ENCODE measurements at regions not wholly inside any gene's neighbourhood (a gene's known extent, or its start where the extent isn't known, plus 50 kb on each side); places are given as distances from the start of the nearest gene placed in this dataset.

DNA sequence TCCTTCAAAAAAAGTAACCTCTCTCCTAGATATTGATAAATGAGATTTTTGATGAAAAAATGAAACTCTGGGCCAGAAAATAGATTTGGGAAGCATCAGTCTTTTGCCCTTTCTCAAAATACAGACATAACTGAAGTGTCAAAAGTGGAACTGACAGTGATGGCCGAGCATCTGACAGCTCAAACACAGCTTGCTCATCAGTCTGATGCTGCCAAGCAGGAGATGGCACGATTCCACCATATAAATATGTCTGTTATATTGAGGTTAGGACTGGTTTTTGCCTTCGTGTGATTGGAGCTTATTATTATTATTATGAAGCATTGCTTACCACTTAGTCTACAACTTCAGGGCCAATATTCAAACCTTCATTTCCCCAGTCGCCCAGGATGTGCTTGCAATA, 152.6 kb upstream of the EPHA3 start:
- DNase-seq (ENCODE audit: low read depth) = no peak
- Histone ChIP-seq H3K36me3 (ENCODE audit: control insufficient read depth, insufficient read depth, low read length) (no peaks in the 10 kb centered on the region), H3K4me3 (ENCODE audit: low read depth, low read length) (no peak overlapping the region), H3K27me3 (ENCODE audit: control insufficient read depth, insufficient read depth, low read length) (no peaks in the 10 kb centered on the region)
- TF ChIP-seq, protein P1, sequence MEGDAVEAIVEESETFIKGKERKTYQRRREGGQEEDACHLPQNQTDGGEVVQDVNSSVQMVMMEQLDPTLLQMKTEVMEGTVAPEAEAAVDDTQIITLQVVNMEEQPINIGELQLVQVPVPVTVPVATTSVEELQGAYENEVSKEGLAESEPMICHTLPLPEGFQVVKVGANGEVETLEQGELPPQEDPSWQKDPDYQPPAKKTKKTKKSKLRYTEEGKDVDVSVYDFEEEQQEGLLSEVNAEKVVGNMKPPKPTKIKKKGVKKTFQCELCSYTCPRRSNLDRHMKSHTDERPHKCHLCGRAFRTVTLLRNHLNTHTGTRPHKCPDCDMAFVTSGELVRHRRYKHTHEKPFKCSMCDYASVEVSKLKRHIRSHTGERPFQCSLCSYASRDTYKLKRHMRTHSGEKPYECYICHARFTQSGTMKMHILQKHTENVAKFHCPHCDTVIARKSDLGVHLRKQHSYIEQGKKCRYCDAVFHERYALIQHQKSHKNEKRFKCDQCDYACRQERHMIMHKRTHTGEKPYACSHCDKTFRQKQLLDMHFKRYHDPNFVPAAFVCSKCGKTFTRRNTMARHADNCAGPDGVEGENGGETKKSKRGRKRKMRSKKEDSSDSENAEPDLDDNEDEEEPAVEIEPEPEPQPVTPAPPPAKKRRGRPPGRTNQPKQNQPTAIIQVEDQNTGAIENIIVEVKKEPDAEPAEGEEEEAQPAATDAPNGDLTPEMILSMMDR (IDR thresholded peaks at IDR 0.05; ENCODE audit: insufficient read depth, low read depth, low read length) = no peak
- ChIA-PET CTCF (no interaction called here), POLR2A (no interaction called here)

DNA sequence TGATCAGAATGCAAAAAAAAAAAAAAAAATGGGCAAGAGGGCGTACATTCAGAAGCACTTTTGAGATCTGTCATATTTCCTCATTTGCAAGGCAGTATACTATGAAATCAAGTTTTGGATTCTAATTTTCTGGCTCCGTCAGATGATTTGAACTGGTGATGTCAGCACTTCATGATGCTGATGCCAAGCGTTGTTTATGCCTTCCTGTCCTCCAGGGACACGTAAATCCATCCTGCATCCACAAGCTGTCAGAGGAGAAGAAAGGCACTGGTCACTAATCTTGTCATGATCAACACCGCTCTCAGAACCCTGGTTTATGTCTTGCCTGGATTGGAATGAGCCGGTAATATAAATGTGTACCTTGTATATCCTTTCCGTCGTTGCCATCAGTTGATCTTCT, 152.1 kb upstream of the EPHA3 start:
- Histone ChIP-seq H3K27me3 (ENCODE audit: control insufficient read depth, insufficient read depth, low read length) (no peaks in the 10 kb centered on the region), H3K36me3 (ENCODE audit: control insufficient read depth, insufficient read depth, low read length) (no peaks in the 10 kb centered on the region), H3K4me3 (ENCODE audit: low read depth, low read length) (no peak overlapping the region)
- POLR2A ChIA-PET = no interaction called here
- CTCF ChIA-PET = no interaction called here
- TF ChIP-seq, protein P1 (IDR thresholded peaks at IDR 0.05; ENCODE audit: insufficient read depth, low read depth, low read length) = no peak
- no peak for DNase-seq (ENCODE audit: low read depth)

DNA sequence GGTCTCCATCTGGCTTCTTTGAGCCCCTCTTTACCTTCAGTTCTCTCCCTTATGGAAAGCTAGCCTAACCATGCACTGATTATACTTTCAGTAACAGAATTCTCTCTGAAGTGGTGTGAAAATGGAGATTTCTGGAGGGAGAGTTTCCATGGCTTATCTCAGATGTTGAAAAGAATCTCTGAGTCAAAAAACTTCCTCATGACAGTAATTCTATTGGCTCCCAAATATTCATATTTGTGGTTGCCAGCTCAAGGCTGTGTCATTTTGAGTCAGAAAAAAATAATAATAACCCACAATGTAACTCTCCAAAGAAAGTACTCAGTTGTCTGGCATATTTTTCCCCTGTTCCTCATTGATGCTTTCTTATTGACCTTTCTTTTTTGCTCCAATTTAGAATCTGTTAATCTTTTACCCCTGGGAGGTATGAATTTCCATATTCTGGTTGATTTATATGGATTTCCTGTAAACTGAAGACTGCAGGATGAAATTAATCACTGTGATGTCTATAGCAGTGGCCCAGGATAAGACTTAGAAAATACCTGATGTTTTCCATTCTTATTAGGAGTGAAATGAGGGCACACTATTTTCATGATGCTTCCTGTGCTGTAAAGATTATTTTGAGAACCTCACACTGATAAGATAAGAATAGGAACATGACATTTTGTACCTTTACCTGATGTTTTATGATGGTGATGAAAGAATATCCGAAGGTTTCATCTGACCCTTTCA, 149.5 kb upstream of the EPHA3 start:
- ChIA-PET CTCF (interaction anchor here (1.0 to 1.8 kb wide), 2 partner anchors 10 to 142 kb away, joined by 4 to 5 read pairs; no protein-coding TSS in a partner anchor), POLR2A (interaction anchor here (0.6 to 1.5 kb wide), 2 partner anchors 27 to 28 kb away, joined by 4 to 6 read pairs; no protein-coding TSS in a partner anchor)
- H3K36me3 ChIP-seq (ENCODE audit: control insufficient read depth, insufficient read depth, low read length) = no peaks in the 10 kb centered on the region
- TF ChIP-seq, protein P1 (IDR thresholded peaks at IDR 0.05; ENCODE audit: insufficient read depth, low read depth, low read length) = no peak
- no peaks in the 10 kb centered on the region for H3K27me3 ChIP-seq (ENCODE audit: control insufficient read depth, insufficient read depth, low read length)
- peak; percentile 60 for DNase-seq (ENCODE audit: low read depth)
- no peak overlapping the region for H3K4me3 ChIP-seq (ENCODE audit: low read depth, low read length)

DNA sequence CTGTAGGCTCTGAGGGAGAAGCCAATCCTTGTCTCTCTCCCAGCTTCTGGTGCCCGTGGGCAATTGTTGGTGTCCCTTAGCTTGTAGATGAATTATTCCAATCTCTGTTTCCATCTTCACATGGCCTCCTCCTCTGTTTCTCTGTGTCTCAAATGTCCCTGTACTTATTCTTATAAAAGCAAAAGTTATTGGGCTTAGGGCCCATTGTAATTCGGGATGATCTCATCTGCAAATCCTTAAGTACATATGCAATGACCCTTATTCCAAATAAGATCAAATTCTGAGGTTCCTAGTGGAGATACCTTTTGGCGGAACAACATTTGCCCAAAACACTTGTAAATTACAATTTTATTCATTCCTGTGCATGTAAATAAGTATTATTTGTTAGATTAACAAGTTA, 147.4 kb upstream of the EPHA3 start:
- CTCF ChIA-PET = no interaction called here
- DNase-seq (ENCODE audit: low read depth) = no peak
- POLR2A ChIA-PET = no interaction called here
- H3K36me3 ChIP-seq (ENCODE audit: control insufficient read depth, insufficient read depth, low read length) = no peaks in the 10 kb centered on the region
- TF ChIP-seq, protein P1 (IDR thresholded peaks at IDR 0.05; ENCODE audit: insufficient read depth, low read depth, low read length) = no peak
- no peaks in the 10 kb centered on the region for H3K27me3 ChIP-seq (ENCODE audit: control insufficient read depth, insufficient read depth, low read length)
- H3K4me3 ChIP-seq (ENCODE audit: low read depth, low read length) = no peak overlapping the region

DNA sequence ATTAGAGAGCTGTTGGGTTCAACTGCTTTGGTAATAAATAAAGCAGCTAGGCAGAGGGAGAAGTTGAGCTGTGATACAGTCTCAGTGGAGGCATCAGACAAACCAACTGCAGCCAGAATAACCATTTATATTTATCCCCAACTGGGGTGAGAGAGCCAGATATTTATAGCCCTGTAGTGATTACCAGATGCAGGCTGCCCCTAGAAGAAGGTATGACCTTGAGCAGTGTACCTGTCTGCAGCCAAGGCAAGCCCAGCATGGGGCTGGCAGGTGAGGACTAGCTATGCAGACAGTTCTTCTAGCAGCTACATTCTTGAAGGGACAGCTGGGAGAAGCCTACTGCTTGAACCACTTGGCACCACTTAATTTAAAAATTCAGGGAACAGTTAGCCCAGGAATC, 144.4 kb upstream of the EPHA3 start:
- DNase-seq (ENCODE audit: low read depth) = no peak
- H3K36me3 ChIP-seq (ENCODE audit: control insufficient read depth, insufficient read depth, low read length) = no peaks in the 10 kb centered on the region
- TF ChIP-seq, protein P1 (IDR thresholded peaks at IDR 0.05; ENCODE audit: insufficient read depth, low read depth, low read length) = no peak
- ChIA-PET CTCF (no interaction called here), POLR2A (no interaction called here)
- H3K4me3 ChIP-seq (ENCODE audit: low read depth, low read length) = no peak overlapping the region
- H3K27me3 ChIP-seq (ENCODE audit: control insufficient read depth, insufficient read depth, low read length) = no peaks in the 10 kb centered on the region
